ENCODE measurements at regions not wholly inside any gene's neighbourhood (a gene's known extent, or its start where the extent isn't known, plus 50 kb on each side); places are given as distances from the start of the nearest gene placed in this dataset.
A peak's percentile ranks its signal among the peaks of the same experiment; 100 is the strongest.

- no peak for DNase-seq
Measured at GRCh38 chrX:151476604-151477303, 79.7 kb downstream of the VMA21 start.

- no peak for DNase-seq
Measured at GRCh38 chrX:151478058-151478457, 81.1 kb downstream of the VMA21 start.

- DNase-seq, result peak; percentile 29
Measured at GRCh38 chrX:151488677-151489076, 74.8 kb upstream of the PASD1 start.

- peak; percentile 1 for DNase-seq
Measured at GRCh38 chrX:151505796-151506195, 57.7 kb upstream of the PASD1 start.

GRCh38 chrX:151510203-151510602, 53.3 kb upstream of the PASD1 start:
- DNase-seq, result no peak

GRCh38 chrX:151513472-151513871, 50.0 kb upstream of the PASD1 start:
- no peak for DNase-seq

Data from NCI-H226 (cell line).